SK-N-SH (cell line): ENCODE measurements at regions not wholly inside any gene's neighbourhood (a gene's known extent, or its start where the extent isn't known, plus 50 kb on each side); places are given as distances from the start of the nearest gene placed in this dataset.

ENCODE experiments used
- CTCF ChIA-PET: fragments of 300-600, 350-600 bp; formaldehyde crosslinking; extraction: SDS; loops from one replicate; lab custom pipeline; 2021; lab: Yijun Ruan, JAX
- POLR2A ChIA-PET: fragments of 350-600 bp; sonication (Branson Sonifier 250); formaldehyde crosslinking; extraction: SDS; loops from one replicate; lab custom pipeline; 2020; ENCODE audit warnings: antibody characterized with exemption, inconsistent platforms; lab: Yijun Ruan, JAX
- DNase-seq: peaks from one replicate; pipeline ENCODE4 v3.0.0; 2012
- H2AFZ ChIP-seq: fragments of 200-600 bp; sonication (generic); 2 replicates; pipeline ENCODE4 v1.8.1; 2016; ENCODE audit warnings: antibody characterized with exemption, mild to moderate bottlenecking, low read depth
- H3F3A ChIP-seq: fragments of 200-600 bp; sonication (generic); replicated peaks from 2 replicates; pipeline ENCODE3; 2016; ENCODE audit warnings: antibody characterized with exemption, mild to moderate bottlenecking; ENCODE audit not compliant: insufficient read depth
- H3K27ac ChIP-seq, 2 experiments: fragments of 200-500 bp in 1 of 2; fragments of 200-600 bp in 1 of 2; sonication (Bioruptor generic) in 1 of 2; sonication (generic), shearing (Covaris generic) in 1 of 2; 2 replicates each; pipeline versions ENCODE4 v1.5.1 to v1.6.1; 2014 to 2016; ENCODE audit warnings: low read depth in 2 of 2, inconsistent platforms in 1 of 2, low read length in 1 of 2, mild to moderate bottlenecking in 1 of 2, mixed read lengths in 1 of 2
- H3K27me3 ChIP-seq: fragments of 200-600 bp; sonication (generic), shearing (Covaris generic); 2 replicates; pipeline ENCODE4 v1.6.1; 2016; ENCODE audit warnings: mixed run types; ENCODE audit not compliant: insufficient read depth
- H3K36me3 ChIP-seq, 2 experiments: fragments of 200-500 bp in 1 of 2; fragments of 200-600 bp in 1 of 2; sonication (Bioruptor generic) in 1 of 2; sonication (generic) in 1 of 2; replicated peaks in 1 of 2; 2 replicates each; pipeline versions ENCODE3 to v1.5.1; 2014 to 2016; ENCODE audit warnings: low read length in 1 of 2, mild to moderate bottlenecking in 1 of 2; ENCODE audit not compliant: insufficient read depth in 2 of 2, control insufficient read depth in 1 of 2
- H3K4me1 ChIP-seq, 2 experiments: fragments of 200-500 bp in 1 of 2; fragments of 200-600 bp in 1 of 2; sonication (Bioruptor generic) in 1 of 2; sonication (generic), shearing (Covaris generic) in 1 of 2; 2 replicates each; pipeline versions ENCODE4 v1.5.1 to v1.6.1; 2014 to 2016; ENCODE audit warnings: low read depth in 1 of 2, low read length in 1 of 2, mixed run types in 1 of 2; ENCODE audit not compliant: insufficient read depth in 2 of 2, control insufficient read depth in 1 of 2
- H3K4me2 ChIP-seq: fragments of 200-600 bp; sonication (generic), shearing (Covaris generic); 2 replicates; pipeline ENCODE4 v1.6.1; 2017; ENCODE audit warnings: mixed run types
- H3K4me3 ChIP-seq, 2 experiments: fragments of 200-500 bp in 1 of 2; fragments of 200-600 bp in 1 of 2; sonication (Bioruptor generic) in 1 of 2; sonication (generic), shearing (Covaris generic) in 1 of 2; 2 replicates each; pipeline versions ENCODE4 v1.5.1 to v1.8.1; 2014 to 2016; ENCODE audit warnings: low read depth in 2 of 2, inconsistent platforms in 1 of 2, low read length in 1 of 2, mild to moderate bottlenecking in 1 of 2, mixed read lengths in 1 of 2, moderate library complexity in 1 of 2
- H3K79me2 ChIP-seq: fragments of 200-600 bp; sonication (generic); 2 replicates; pipeline ENCODE4 v1.8.1; 2017; ENCODE audit warnings: mild to moderate bottlenecking; ENCODE audit not compliant: insufficient read depth
- H3K9ac ChIP-seq: fragments of 200-600 bp; sonication (generic); 2 replicates; pipeline ENCODE4 v1.6.1; 2017; ENCODE audit warnings: mixed run types
- H3K9me2 ChIP-seq: fragments of 200-600 bp; sonication (generic); 2 replicates; pipeline ENCODE4 v1.6.1; 2017; ENCODE audit warnings: mixed run types
- H3K9me3 ChIP-seq: fragments of 200-600 bp; sonication (generic); 2 replicates; pipeline ENCODE4 v1.6.1; 2017; ENCODE audit warnings: mixed run types, mild to moderate bottlenecking, moderate library complexity
- H4K20me1 ChIP-seq: fragments of 200-600 bp; sonication (generic); 2 replicates; pipeline ENCODE4 v1.6.1; 2017; ENCODE audit warnings: mild to moderate bottlenecking, mixed run types; ENCODE audit not compliant: insufficient read depth
- ELF1 ChIP-seq: IDR thresholded peaks from 2 replicates; pipeline ENCODE4 v1.4.0; 2012
- MXI1 ChIP-seq: IDR thresholded peaks from 2 replicates; pipeline ENCODE4 v1.6.1; 2012; ENCODE audit warnings: mild to moderate bottlenecking, low read depth, low read length, improper control_type of control experiment
- NRF1 ChIP-seq: IDR thresholded peaks from 2 replicates; pipeline ENCODE4 v1.6.1; 2012; ENCODE audit warnings: low read depth, mild to moderate bottlenecking, low read length
- RCOR1 ChIP-seq: fragments of 150-350 bp; IDR thresholded peaks from 2 replicates; pipeline ENCODE4 v1.6.1; 2017; ENCODE audit warnings: antibody characterized with exemption, low read length
- REST ChIP-seq: IDR thresholded peaks from 2 replicates; pipeline ENCODE4 v1.6.1; 2012; ENCODE audit warnings: mild to moderate bottlenecking, low read depth, low read length, moderate library complexity
- RFX5 ChIP-seq: IDR thresholded peaks from 2 replicates; pipeline ENCODE4 v1.6.1; 2012; ENCODE audit warnings: mild to moderate bottlenecking, improper control_type of control experiment, low read length
- SMC3 ChIP-seq: IDR thresholded peaks from 2 replicates; pipeline ENCODE4 v1.6.1; 2012; ENCODE audit warnings: low read depth, low read length, improper control_type of control experiment
- TAF1 ChIP-seq: IDR thresholded peaks from 2 replicates; pipeline ENCODE4 v1.6.1; 2012; ENCODE audit warnings: low read depth, mild to moderate bottlenecking, low read length, moderate library complexity, borderline replicate concordance
- USF2 ChIP-seq: fragments of 150-350 bp; IDR thresholded peaks from 2 replicates; pipeline ENCODE4 v1.6.1; 2017; ENCODE audit warnings: antibody characterized with exemption, low read length, low read depth, borderline replicate concordance
- YY1 ChIP-seq: IDR thresholded peaks from 2 replicates; pipeline ENCODE4 v1.4.0; 2012; ENCODE audit warnings: low read depth, mild to moderate bottlenecking
- WGBS: methylation state at CpG from one replicate; pipeline ENCODE4 v1.1.6; 2017; ENCODE audit warnings: low lambda C conversion rate; 5-methylcytosine and 5-hydroxymethylcytosine counted together
- TF ChIP-seq, protein P1 (sequence below): IDR thresholded peaks from 2 replicates; pipeline ENCODE4; 2012
- TF ChIP-seq, protein P2 (sequence below): IDR thresholded peaks from 2 replicates; pipeline ENCODE4 v1.4.0; 2012; ENCODE audit warnings: low read depth, borderline replicate concordance
- TF ChIP-seq, protein P3 (sequence below): IDR thresholded peaks from 2 replicates; pipeline ENCODE4 v1.4.0; 2012; ENCODE audit warnings: low read depth, borderline replicate concordance

DNA sequence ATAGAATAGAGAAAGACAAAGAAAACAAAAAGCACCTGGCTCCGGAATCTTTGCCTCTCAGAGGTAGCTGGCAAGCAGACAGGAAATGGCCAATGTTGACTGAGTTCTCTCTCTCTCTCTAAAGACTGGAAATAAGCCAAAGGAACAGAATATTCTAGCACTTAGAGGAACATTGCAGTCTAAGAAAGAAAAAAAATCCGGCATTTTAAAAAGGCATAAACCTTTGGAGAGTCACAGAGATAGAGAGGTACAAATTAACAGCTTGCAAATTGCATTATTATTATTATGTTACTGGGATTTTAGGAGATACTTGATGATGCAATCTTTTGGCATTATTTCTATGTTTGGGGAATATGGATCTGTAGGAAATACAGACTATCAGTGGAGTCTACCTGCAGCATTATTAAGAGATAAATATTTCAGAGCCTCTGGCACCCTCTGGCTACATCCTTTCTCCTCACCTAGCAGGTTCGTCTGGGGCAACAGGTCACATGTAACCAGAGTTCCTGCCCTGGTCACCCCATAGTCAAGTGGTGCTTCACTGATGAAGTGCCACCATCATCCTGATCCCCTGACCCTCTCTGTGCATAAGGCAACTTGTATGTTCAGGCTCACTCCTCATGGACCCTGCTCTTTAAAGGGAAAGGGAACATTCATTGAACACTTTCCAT, 318.9 kb upstream of the ACVR2A start:
- no peak overlapping the region for H3K4me2 ChIP-seq
- no peaks in the 10 kb centered on the region for H3K36me3 ChIP-seq
- no peaks in the 10 kb centered on the region for H3K9me2 ChIP-seq
- ChIA-PET POLR2A (no interaction called here), CTCF (no interaction called here)
- H3K9ac ChIP-seq, result no peak overlapping the region
- no peaks in the 10 kb centered on the region for H3K4me1 ChIP-seq
- no peak overlapping the region for H3K4me3 ChIP-seq
- WGBS, result 3% methylated on average over 3 of the region's 3 CpGs
- H3K9me3 ChIP-seq, result no peaks in the 10 kb centered on the region
- no peaks in the 10 kb centered on the region for H3K79me2 ChIP-seq
- H3K27me3 ChIP-seq, result no peaks in the 10 kb centered on the region
- no peak overlapping the region for H2AFZ ChIP-seq
- no peaks in the 10 kb centered on the region for H3F3A ChIP-seq
- DNase-seq, result no peak
- no peak overlapping the region for H3K27ac ChIP-seq
- no peaks in the 10 kb centered on the region for H4K20me1 ChIP-seq
- TF ChIP-seq RFX5, result no peak
- no peak for TF ChIP-seq YY1
- no peak for TF ChIP-seq USF2
- TF ChIP-seq, all 33 proteins: peak for 0

- no peaks in the 10 kb centered on the region for H3F3A ChIP-seq
- CTCF ChIA-PET, result interaction anchor here (0.6 kb wide), 1 partner anchor 177 kb away, joined by 3 read pairs; no protein-coding TSS in a partner anchor
- DNase-seq, result no peak
- no peak overlapping the region for H3K9ac ChIP-seq
- POLR2A ChIA-PET, result no interaction called here
- 34% methylated on average over 3 of the region's 3 CpGs for WGBS
- no peak overlapping the region for H3K27ac ChIP-seq
- H2AFZ ChIP-seq, result no peak overlapping the region
- H3K4me3 ChIP-seq, result no peak overlapping the region
- no peaks in the 10 kb centered on the region for H3K9me3 ChIP-seq
- no peaks in the 10 kb centered on the region for H3K79me2 ChIP-seq
- H3K27me3 ChIP-seq, result no peaks in the 10 kb centered on the region
- no peaks in the 10 kb centered on the region for H3K36me3 ChIP-seq
- H3K9me2 ChIP-seq, result no peaks in the 10 kb centered on the region
- TF ChIP-seq, protein P1, sequence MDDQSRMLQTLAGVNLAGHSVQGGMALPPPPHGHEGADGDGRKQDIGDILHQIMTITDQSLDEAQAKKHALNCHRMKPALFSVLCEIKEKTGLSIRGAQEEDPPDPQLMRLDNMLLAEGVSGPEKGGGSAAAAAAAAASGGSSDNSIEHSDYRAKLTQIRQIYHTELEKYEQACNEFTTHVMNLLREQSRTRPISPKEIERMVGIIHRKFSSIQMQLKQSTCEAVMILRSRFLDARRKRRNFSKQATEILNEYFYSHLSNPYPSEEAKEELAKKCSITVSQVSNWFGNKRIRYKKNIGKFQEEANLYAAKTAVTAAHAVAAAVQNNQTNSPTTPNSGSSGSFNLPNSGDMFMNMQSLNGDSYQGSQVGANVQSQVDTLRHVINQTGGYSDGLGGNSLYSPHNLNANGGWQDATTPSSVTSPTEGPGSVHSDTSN, result no peak
- H3K4me1 ChIP-seq, result no peaks in the 10 kb centered on the region
- H4K20me1 ChIP-seq, result no peaks in the 10 kb centered on the region
- H3K4me2 ChIP-seq, result no peak overlapping the region
These were observed 319.9 kb upstream of the ACVR2A start for GRCh38 chr2:147524912-147525311.

- H3K9me3 ChIP-seq, result no peaks in the 10 kb centered on the region
- no peak overlapping the region for H3K27ac ChIP-seq
- no peak overlapping the region for H3K9ac ChIP-seq
- POLR2A ChIA-PET, result no interaction called here
- DNase-seq, result no peak
- no peak overlapping the region for H2AFZ ChIP-seq
- no peak overlapping the region for H3K4me2 ChIP-seq
- no peaks in the 10 kb centered on the region for H3F3A ChIP-seq
- no peaks in the 10 kb centered on the region for H3K36me3 ChIP-seq
- no peaks in the 10 kb centered on the region for H3K27me3 ChIP-seq
- no peaks in the 10 kb centered on the region for H3K9me2 ChIP-seq
- H3K79me2 ChIP-seq, result no peaks in the 10 kb centered on the region
- no peaks in the 10 kb centered on the region for H3K4me1 ChIP-seq
- no peaks in the 10 kb centered on the region for H4K20me1 ChIP-seq
- CTCF ChIA-PET, result no interaction called here
- no peak overlapping the region for H3K4me3 ChIP-seq
- TF ChIP-seq TAF1 (no peak), SMC3 (no peak), REST (no peak), MXI1 (no peak), NRF1 (no peak), RCOR1 (no peak), ELF1 (no peak)
- TF ChIP-seq, protein P2, sequence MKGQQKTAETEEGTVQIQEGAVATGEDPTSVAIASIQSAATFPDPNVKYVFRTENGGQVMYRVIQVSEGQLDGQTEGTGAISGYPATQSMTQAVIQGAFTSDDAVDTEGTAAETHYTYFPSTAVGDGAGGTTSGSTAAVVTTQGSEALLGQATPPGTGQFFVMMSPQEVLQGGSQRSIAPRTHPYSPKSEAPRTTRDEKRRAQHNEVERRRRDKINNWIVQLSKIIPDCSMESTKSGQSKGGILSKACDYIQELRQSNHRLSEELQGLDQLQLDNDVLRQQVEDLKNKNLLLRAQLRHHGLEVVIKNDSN, result no peak
- TF ChIP-seq, protein P3, sequence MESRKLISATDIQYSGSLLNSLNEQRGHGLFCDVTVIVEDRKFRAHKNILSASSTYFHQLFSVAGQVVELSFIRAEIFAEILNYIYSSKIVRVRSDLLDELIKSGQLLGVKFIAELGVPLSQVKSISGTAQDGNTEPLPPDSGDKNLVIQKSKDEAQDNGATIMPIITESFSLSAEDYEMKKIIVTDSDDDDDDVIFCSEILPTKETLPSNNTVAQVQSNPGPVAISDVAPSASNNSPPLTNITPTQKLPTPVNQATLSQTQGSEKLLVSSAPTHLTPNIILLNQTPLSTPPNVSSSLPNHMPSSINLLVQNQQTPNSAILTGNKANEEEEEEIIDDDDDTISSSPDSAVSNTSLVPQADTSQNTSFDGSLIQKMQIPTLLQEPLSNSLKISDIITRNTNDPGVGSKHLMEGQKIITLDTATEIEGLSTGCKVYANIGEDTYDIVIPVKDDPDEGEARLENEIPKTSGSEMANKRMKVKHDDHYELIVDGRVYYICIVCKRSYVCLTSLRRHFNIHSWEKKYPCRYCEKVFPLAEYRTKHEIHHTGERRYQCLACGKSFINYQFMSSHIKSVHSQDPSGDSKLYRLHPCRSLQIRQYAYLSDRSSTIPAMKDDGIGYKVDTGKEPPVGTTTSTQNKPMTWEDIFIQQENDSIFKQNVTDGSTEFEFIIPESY, result no peak
These were observed 321.4 kb upstream of the ACVR2A start for GRCh38 chr2:147523415-147523814.
